SIG-M5 treated with dmso at 0.1 percent for 504 hours (cell line): ENCODE measurements at regions not wholly inside any gene's neighbourhood (a gene's known extent, or its start where the extent isn't known, plus 50 kb on each side); places are given as distances from the start of the nearest gene placed in this dataset.
"Not testable (repeated sequence)": the region's sequence is repeated elsewhere in the genome, so short reads cannot be mapped to it uniquely, and the experiment has no call there.

Experiments used
- DNase-seq: peaks from one replicate; lab custom pipeline; 2025; ENCODE audit not compliant: unreplicated experiment; lab: John Stamatoyannopoulos, UW

DNA sequence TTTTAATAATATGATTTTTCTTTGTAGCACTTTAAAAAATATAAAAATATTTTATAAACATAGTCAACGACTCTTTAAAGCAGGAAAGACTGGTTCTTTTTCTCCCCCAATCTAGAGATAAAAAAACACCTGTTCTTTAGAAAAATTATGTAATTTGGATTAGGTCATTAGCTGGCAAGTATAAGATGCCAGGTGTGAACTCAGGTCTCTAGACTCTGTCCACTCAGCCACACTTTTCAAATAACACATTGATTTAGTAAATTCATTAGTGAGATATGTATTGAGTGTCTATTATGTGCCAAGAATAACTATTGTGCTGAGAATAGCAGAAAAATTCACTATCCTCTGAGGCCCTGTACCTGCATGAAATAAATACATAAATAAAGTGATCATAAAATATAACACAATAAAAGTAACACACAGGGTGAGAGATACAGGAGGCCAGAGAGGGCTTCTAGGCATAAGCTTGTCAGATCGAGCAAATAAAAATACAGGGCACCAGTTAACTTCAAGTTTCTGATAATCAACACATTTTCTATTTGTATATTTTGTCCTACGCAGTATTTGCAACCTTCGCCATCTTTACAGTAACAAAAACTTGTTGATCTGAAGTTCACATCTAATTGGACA is 867.1 kb upstream of the GBE1 start:
- no peak for DNase-seq

DNA sequence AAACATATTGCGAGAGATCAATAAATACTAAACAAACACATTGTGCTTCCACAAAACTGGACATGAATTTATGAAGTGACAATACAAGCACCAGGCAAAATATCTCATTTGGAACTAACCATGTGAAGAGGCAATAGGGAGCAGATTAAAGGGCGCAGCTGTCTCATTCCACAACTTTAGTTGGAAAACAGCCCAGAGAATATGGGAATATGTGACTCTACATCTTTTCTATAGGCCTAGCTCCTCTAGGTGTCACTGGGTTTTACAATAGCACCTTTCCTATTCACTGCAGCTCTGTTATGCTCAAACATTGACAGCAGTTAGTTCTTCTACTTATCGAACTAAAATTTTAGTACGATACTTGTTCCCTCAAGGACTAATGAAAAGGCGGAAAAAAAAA is 866.3 kb upstream of the GBE1 start:
- no peak for DNase-seq

DNA sequence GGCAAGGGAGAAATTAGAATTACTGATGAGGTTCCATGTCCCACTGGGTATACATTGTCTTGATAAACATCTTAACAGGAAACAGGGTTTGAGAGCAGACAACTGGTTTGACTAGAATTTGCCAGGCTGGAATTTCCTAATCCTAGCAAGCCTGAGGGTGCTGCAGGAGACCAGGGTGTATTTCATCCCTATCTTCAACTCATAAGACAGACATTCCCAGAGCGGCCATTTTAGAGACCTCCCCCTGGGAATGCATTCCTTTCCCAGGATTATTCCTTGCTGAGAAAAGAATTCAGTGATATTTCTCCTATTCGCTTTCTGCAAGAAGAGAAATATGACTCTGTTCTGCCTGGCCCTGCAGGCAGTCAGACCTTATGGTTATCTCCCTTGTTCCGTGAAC is 859.3 kb upstream of the GBE1 start:
- DNase-seq, result not testable (repeated sequence)

DNA sequence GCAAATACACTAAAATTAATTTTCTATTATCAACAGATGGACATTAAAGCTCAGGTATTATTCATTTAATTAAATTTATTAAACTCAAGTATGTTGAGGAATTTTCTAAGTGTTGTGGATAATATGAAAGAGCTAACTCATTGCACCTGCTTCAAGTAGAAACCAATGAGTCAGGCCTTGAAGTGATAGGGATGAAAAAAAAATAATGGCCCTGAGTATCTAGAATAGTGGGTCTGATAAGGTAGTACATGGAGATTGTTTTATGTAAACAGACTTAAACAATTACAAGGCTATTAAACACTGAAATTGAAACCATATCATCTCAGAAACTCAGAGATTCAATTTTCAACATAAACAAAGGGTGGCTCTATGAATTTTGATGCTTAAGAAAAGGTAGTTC is 857.1 kb upstream of the GBE1 start:
- no peak for DNase-seq

DNA sequence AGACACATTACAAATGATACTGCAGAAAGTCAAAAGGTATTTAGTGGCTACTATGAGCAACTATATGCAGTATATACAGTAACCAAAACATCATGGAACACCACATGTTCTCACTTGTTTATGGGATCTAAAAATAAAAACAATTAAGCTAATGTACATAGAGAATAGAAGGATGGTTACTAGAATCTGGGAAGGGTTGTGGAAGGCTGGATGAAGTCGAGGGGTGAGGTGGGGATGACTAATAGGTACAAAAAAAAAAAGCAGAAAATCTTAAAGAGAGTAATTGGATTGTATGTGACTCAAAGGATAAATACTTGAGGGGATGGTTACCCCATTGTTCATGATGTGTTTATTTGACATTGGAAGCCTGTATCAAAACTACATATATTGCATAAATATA is 848.8 kb upstream of the GBE1 start:
- no peak for DNase-seq

DNA sequence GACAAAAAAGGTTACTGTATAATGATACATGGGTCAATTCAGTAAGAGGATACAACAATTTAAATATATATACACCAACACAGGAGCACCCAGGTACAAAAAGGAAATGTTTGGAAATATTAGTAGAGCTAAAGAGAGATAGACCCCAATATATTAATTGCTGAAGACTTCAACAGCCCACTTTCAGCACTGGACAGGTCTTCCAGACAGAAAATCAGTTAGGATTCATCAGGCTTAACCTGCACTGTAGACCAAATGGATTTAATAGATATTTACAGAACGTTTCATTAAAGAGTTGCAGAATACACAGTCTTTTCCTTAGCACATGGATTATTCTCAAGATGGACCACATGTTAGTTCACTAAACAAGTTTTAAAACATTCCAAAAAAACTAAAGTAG is 845.9 kb upstream of the GBE1 start:
- no peak for DNase-seq

DNA sequence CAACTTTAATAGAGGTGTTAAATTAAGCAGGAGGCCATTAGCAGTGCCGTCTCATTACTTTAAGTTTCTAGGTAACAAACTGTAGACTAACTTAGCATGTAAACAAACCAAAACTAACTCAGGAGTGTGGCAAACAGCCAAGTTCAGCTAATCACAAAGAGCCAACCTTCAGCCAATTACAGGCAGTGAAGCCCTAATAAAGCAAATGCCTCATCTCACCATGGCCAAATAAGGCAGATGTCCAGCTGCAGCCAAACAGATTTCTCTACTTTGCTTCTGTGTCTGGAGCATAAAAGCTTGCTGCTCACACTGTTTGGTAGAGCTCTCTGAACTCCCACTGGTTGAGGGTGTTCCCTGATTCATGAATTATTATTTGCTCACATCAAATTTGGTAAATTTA is 835.4 kb upstream of the GBE1 start:
- DNase-seq, result no peak

DNA sequence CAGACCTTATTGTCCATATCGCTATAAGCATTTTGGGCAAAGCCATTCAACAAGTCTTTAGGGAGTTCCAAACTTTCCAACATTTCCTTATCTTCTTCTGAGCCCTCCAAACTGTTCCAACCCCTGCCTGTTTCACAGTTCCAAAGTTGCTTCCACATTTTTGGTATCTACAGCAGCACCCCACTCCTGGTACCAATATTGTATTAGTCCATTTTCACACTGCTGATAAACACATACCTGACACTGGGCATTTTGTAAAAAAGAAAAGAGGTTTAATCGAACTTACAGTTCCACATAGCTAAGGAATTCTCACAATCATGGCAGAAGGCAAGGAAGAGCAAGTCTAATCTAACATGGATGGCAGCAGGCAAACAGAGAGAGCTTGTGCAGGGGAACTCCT is 834.1 kb upstream of the GBE1 start:
- no peak for DNase-seq

DNA sequence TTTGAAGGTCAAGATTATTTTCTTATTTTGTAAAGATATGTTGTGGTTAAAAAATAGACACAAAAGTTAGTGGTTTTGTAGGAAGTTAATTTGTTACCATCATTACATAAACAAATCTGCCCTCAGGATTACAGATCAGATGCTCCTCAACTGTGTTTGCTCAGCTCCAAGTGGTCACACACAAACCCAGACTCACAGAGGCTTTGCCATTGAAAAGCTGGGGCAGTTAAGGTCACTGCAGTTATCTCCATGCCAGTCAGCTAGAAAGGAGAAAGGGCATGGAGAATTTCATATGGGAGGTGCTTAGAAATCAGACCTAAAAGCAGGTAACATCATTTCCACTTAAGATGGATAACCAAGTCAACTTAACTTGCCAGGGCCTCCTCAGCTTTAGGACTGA is 825.7 kb upstream of the GBE1 start:
- DNase-seq, result no peak

DNA sequence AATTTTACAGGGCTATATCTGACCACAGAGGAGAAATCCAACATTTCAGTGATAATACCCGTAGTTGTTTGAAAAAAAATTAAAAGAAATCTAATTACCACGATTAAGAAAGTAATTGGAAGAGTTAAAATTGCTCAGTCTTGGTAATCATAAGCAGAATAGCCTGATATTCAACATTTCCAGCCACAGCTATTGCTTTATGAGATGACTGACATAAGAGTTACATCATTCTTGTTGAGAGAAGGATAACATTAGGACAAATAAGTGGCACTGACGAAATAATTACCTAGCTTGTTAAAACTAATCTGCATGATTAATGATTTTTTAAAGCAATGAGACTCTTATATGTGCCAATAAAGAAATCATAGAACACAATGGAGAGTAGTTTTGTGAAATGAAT is 825.0 kb upstream of the GBE1 start:
- DNase-seq, result no peak

DNA sequence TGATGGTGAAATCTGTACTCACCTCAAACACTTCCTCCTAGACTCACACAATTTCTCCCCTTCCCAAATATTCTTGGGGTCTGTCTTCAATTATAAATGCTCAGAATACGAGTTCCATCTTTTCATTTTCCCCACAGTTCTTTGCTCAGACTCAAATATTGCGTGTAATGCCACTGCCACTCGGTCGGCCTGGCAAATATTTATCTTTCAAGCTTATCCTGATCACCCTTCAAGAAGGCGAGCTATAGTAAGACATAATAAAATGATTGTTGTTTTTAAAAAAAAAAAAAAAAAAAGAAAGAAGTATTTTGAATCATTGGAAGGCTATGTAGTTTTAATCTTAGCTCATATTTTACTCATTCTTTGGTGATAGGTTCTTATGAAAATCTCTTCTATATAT is 824.6 kb upstream of the GBE1 start:
- DNase-seq, result not testable (repeated sequence)

DNA sequence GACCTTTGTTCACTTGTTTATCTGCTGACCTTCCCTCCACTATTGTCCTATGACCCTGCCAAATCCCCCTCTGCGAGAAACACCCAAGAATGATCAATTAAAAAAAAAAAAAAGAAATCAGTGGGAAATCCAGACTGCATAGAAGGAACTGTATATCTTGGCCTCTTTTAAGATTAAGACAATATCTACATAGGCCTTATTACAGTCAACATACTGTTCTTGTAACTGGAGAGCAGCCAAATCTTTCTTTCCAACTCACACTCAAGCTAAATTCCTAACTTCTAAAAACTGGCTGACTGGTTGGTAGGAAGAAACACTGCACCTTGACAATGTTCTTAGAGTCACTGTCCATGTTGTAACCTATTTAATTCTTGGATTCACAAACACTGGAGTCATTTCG is 824.1 kb upstream of the GBE1 start:
- DNase-seq, result not testable (repeated sequence)

DNA sequence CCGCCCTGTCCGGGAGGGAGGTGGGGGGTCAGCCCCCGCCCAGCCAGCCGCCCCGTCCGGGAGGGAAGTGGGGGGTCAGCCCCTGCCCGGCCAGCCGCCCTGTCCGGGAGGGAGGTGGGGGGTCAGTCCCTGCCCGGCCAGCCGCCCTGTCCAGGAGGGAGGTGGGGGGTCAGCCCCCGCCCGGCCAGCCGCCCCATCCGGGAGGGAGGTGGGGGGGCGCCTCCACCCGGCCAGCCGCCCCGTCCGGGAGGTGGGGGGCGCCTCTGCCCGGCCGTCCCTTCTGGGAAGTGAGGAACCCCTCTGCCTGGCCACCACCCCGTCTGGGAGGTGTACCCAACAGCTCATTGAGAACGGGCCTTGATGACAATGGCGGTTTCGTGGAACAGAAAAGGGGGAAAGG is 823.4 kb upstream of the GBE1 start:
- DNase-seq, result not testable (repeated sequence)

DNA sequence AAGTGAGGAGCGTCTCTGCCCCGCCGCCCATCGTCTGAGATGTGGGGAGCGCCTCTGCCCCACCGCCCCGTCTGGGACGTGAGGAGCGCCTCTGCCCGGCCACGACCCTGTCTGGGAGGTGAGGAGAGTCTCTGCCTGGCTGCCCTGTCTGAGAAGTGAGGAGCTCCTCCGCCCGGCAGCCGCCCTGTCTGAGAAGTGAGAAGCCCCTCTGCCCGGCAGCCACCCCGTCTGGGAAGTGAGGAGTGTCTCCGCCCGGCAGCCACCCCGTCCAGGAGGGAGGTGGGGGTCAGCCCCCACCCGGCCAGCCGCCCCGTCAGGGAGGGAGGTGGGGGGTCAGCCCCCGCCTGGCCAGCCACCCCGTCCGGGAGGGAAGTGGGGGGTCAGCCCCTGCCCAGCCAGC is 823.0 kb upstream of the GBE1 start:
- not testable (repeated sequence) for DNase-seq

DNA sequence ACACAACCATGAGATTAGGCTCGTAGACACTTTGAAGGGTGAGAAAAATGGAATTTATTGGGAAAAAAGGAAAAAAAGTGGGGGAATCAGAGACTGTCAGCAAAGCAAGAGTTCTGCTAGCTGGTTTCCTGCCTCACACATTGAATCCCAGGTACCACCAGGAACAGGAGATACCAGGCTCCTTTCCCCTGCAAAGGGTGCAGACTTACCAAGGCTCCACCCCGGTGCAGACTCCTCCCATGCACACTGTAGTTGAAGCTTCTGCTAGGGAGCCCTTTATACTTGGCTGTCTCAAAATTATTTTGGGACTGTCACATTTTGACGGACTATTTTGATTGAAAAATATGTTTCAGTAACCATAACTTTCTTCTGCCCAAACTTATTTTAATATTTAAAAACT is 819.9 kb upstream of the GBE1 start:
- no peak for DNase-seq

DNA sequence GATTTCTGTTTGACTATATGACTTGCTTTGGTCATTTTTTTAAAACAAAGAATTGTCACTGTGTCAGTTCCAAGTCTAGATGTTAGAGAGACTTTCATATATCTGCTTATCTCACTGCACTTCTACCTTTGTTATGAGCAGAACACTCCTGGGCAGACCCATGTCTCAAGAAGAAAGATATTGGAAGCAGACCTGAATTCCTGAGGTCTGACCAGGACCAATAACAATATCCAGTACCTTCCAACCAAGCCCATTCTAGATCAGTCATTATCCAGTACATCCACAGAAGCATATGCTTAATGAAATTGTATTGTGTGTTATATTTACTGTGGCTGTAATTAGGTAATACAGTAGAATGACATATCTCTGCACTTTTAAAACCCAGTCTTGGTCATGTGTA is 811.3 kb upstream of the GBE1 start:
- no peak for DNase-seq

DNA sequence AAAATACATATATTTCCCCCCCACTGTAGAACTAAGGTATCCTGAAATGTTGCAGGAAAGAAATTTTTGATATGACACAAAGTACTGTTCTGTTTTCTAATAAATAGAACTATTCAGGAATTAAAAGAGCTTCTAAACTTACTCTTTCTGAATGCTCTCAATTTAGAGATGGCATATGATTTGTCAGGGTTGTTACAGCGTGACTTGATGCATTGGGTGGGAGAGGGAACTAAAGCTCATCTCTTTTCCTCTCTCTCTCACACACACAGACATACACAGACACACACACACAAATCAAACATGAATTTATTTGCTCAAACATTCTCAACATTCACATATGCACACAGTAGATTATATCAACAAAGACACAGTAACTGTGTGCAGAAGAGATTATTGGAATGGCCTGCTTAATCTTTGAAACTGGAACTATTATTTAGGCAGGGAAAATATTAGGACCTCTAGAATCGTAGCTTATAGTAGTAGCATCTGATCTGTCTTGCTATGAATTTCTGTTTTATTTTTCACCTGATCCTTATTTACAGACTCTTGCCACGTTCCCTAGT is 807.4 kb upstream of the GBE1 start:
- DNase-seq, result no peak

DNA sequence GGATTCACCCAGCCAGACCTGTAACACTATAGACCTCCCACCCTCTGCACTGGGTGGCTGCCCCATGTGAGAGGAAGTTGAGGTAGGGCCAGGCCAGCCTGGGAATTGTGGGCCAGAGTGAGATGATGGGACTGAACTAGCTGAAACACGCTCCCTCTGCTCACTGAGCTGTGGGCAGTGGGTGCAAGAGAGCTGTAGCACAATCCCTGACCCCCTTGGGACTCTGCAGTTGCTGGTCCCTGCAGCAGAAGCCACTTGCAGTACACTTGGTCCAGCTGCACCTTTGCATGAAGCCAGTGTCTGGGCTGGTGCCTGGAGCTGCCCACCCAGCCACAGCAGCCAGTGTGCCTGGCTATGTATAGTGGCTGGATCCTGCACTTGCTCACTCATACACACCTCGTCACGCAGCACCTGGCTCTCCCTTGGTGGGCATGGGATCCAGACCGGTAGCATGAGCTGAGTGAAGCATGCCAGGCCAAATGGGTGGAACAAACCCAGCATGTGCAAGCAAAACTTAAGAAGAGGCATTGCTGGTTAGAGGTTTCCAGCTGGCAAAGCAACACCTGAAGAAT is 805.7 kb upstream of the GBE1 start:
- DNase-seq, result no peak

DNA sequence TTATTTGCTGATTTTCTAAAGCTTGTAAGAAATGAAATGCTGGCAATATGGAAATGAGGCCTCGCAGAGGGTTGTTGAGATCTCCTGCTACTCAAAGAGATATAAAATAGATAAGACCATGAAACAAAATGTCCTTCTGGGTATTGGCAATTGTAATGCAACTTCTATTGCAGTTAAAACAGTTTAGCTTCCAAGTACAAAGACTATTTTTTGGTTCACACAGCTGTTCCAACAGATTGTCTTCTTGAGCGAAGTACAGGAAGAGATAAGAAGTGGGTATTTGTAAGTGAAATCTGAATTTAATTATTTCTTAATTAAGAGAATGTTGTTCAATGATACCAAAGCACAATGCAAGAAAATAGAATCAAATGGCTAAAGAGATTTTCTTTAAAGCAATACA is 801.5 kb upstream of the GBE1 start:
- no peak for DNase-seq

DNA sequence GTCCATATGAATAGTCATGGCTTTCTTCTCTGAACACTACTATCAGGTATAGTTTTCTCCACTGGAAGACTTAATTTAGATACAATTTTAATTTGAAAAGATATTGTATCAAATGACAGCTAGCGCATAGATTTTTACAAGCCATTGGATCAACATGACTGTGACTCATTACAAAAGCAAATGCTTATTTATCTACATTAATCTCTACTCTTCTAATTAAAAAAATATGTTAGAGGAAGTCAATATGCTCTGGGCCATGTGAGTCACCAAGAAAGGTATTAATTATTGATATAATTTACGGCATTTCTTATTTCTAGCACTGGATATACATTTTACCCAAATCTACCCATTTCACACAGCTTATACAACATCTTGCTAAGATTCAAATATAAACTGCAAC is 800.3 kb upstream of the GBE1 start:
- no peak for DNase-seq

DNA sequence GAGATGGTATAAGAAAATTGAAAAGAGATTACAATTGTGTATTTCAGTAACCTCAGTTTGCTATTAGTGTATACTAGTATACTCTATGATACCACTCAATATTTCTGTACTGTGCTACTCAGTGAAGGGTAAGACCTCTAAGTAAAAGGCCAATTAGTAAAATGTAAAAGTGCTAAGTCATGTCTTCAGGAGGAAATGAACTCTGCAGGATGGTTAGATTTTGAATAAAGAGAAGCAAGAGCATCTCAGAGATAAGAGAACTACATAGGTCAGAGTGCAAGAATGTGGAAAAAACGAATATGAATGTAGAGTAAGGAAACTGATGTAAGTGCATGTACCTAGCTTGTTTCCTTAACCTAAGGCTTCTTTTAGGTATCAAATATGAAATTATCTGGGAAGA is 796.6 kb upstream of the GBE1 start:
- no peak for DNase-seq

DNA sequence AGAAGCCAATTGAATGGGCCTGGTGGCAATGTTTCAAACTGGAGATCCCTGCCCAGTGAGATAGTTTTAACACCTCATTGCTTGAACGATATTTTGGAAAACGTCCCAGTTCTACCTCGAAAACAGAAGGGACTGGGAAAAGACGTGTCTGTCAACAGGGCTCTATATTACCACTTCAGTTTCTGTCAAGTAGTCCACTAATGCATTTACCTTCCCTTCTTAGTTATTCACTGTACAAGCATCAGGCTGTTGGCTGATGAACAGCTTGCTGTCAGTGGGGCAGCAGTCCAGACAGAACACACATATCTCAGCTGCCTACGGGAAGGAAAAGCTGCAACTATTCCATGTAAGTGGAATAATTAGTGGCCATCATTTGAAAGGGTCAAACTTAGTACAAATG is 794.7 kb upstream of the GBE1 start:
- DNase-seq, result no peak

DNA sequence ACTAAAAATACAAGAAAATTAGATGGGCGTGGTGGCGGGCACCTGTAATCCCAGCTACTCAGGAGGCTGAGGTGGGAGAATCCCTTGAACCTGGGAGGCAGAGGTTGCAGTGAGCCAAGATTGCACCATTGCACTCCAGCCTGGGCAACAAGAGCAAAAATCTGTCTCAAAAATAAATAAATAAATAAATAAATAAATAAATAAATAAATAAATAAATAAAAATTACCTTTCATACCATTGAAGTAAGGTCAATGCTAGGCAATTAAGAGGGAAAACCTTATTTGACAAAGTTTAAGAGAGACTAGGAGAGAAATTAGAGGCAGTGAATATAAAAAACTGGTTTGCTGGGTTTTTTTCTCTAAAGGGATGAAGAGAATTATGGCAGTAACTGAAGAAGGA is 781.1 kb upstream of the GBE1 start:
- not testable (repeated sequence) for DNase-seq
